Lung (tissue), 11 donors: ENCODE measurements at regions not wholly inside any gene's neighbourhood (a gene's known extent, or its start where the extent isn't known, plus 50 kb on each side); places are given as distances from the start of the nearest gene placed in this dataset.

Experiments used
- ATAC-seq: fragments of 200-7000 bp; cut with Tn5 transposase; one replicate; pipeline ENCODE4 v1.9.1; 2020; ENCODE audit warnings: moderate number of reproducible peaks; ENCODE audit not compliant: insufficient read depth, low FRiP score
- DNase-seq, 3 donors: peaks; one replicate each; pipeline ENCODE4 v3.0.0-alpha.2; 2013 to 2017
- H3K27ac ChIP-seq, 2 donors: one replicate each; pipeline ENCODE4 v1.5.1; 2013; ENCODE audit warnings: mild to moderate bottlenecking in 2 of 2, moderate library complexity in 2 of 2, control low read depth in 1 of 2, inconsistent platforms in 1 of 2, low read depth in 1 of 2, low read length in 1 of 2
- H3K27me3 ChIP-seq, 3 donors: one replicate each; pipeline ENCODE4 v1.5.1; 2013; ENCODE audit warnings: low read length in 2 of 3; ENCODE audit not compliant: control insufficient read depth in 3 of 3, insufficient read depth in 3 of 3
- H3K36me3 ChIP-seq, 4 donors: one replicate each; pipeline ENCODE4 v1.5.1; 2013; ENCODE audit warnings: low read length in 4 of 4, mild to moderate bottlenecking in 1 of 4, moderate library complexity in 1 of 4; ENCODE audit not compliant: control insufficient read depth in 4 of 4, insufficient read depth in 4 of 4
- H3K4me1 ChIP-seq, 5 donors: one replicate each; pipeline ENCODE4 v1.5.1; 2013; ENCODE audit warnings: low read length in 5 of 5, mild to moderate bottlenecking in 2 of 5, moderate library complexity in 1 of 5; ENCODE audit not compliant: control insufficient read depth in 5 of 5, insufficient read depth in 5 of 5
- H3K4me3 ChIP-seq: one replicate; pipeline ENCODE4 v1.5.1; 2013; ENCODE audit warnings: mild to moderate bottlenecking, control low read depth, moderate library complexity
- H3K9ac ChIP-seq, 2 donors: one replicate each; pipeline ENCODE4 v1.5.1; 2013; ENCODE audit warnings: low read length in 2 of 2, control low read depth in 1 of 2; ENCODE audit not compliant: insufficient read depth in 1 of 2
- H3K9me3 ChIP-seq, 4 donors: one replicate each; pipeline ENCODE4 v1.5.1; 2013; ENCODE audit warnings: low read length in 3 of 4, mild to moderate bottlenecking in 1 of 4, moderate library complexity in 1 of 4; ENCODE audit not compliant: control insufficient read depth in 4 of 4, insufficient read depth in 3 of 4
- CTCF ChIP-seq: IDR thresholded peaks from 2 replicates; pipeline ENCODE4 v1.5.1; 2012; ENCODE audit warnings: mild to moderate bottlenecking; ENCODE audit errors: control extremely low read depth, extremely low read depth
- WGBS, 2 donors: extraction: QIAGEN DNeasy Blood & Tissue Kit; methylation state at CpG; one replicate each; pipeline ENCODE4 v1.1.7; 2013; 5-methylcytosine and 5-hydroxymethylcytosine counted together
- donor health status: control.
- donor health status: control.
- donor health status: Bipolar disorder and iron deficiency.
- donor health status: healthy.
- donor health status: DM: yes; HTN: yes; CAD: no.

GRCh38 chr10:65602182-65602865, 1323.5 kb upstream of the LRRTM3 start:
- no peak for DNase-seq
- H3K27ac ChIP-seq, result no peak overlapping the region
- no peak overlapping the region for H3K4me3 ChIP-seq
- H3K36me3 ChIP-seq, result peaks cover 0 to 20% (median 2%) of the 10 kb centered on the region in 4 donors
- no peak overlapping the region for H3K9ac ChIP-seq
- no peaks in the 10 kb centered on the region for H3K4me1 ChIP-seq
- H3K27me3 ChIP-seq, result no peaks in the 10 kb centered on the region
- H3K9me3 ChIP-seq, result peaks cover 0 to 9% (median 4%) of the 10 kb centered on the region in 4 donors
- TF ChIP-seq CTCF, result no peak
- no peak for ATAC-seq
- WGBS, 2 donors, result 85 to 90% methylated on average over 1 of the region's 1 CpG

DNA sequence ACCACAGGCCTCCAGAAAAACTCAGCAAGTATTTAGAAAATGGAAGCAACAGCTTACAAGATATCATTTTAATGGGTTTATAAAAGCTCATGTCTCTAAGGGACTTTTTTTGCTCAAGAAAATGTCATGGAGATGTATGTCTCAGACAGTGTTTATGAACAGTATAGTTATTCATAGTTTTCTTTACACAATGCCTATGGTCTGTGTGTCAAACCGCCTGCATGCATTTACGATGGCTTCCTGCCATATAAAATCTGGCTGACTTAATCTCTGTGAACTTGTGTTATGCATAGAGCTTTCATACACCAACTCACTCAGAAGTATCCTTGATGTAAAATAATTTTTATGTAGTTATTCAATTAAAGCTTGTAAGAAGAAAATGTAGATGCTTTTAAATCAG, 1314.2 kb upstream of the LRRTM3 start:
- TF ChIP-seq CTCF, result no peak
- no peaks in the 10 kb centered on the region for H3K27me3 ChIP-seq
- H3K27ac ChIP-seq, result no peak overlapping the region
- H3K4me1 ChIP-seq, result peaks cover 0 to 15% (median 0%) of the 10 kb centered on the region in 5 donors
- WGBS, 2 donors, result 63 to 68% methylated on average over 2 of the region's 2 CpGs
- peaks cover 0 to 11% (median under 1%) of the 10 kb centered on the region in 4 donors for H3K9me3 ChIP-seq
- H3K9ac ChIP-seq, result no peak overlapping the region
- DNase-seq (peak; percentile 73 to 97 (median 93)), ATAC-seq (no peak)
- H3K36me3 ChIP-seq, result peaks cover 0 to 10% (median 5%) of the 10 kb centered on the region in 4 donors
- no peak overlapping the region for H3K4me3 ChIP-seq

DNA sequence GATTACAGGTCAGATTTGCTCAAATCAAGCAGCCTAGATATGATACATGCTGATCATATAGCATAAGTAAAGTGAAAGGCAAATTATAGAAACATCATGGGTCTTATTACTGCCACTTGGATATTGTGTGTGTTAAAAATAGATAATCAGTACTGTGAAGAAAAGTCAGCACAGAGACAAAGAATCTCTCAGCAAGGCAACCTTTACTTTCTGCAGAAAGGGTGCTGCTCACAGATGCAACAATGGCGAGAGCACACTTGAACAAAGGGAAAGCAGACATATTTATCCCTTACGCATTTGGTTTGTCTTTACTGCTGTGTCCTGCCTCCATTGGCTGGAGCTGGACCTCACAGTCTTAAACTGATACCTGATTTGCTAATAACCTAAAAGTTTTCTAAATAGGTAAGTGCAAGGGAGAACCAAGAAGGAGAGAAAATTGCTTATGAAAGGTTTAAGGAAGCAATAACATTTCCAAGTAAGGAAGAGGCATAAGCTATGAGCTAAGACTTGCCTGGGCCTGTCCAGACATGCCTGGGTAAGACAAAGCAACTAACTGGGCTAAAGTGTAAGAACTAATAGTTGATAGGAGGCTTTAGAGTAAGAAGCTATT, 1310.8 kb upstream of the LRRTM3 start:
- H3K4me3 ChIP-seq, result no peak overlapping the region
- TF ChIP-seq CTCF, result no peak
- peaks cover 0 to 10% (median 5%) of the 10 kb centered on the region in 4 donors for H3K36me3 ChIP-seq
- no peak overlapping the region for H3K9ac ChIP-seq
- ATAC-seq, result no peak
- WGBS, 2 donors, result 97 to 100% methylated on average over 2 of the region's 2 CpGs
- no peaks in the 10 kb centered on the region for H3K27me3 ChIP-seq
- H3K4me1 ChIP-seq, result peaks cover 0 to 15% (median 0%) of the 10 kb centered on the region in 5 donors
- H3K9me3 ChIP-seq, result peaks cover 0 to 11% (median under 1%) of the 10 kb centered on the region in 4 donors
- H3K27ac ChIP-seq, result no peak overlapping the region
- DNase-seq, result no peak
